ENCODE measurements at regions not wholly inside any gene's neighbourhood (a gene's known extent, or its start where the extent isn't known, plus 50 kb on each side); places are given as distances from the start of the nearest gene placed in this dataset.

GRCh38 chr6:3986241-3986640, 92.7 kb downstream of the FAM217A start:
- intact Hi-C loops (cut with DNase I), result loop anchor here (10.0 kb wide), 2 partner anchors 51 to 241 kb away; no protein-coding TSS in a partner anchor

GRCh38 chr6:3987053-3987452, 91.9 kb downstream of the FAM217A start:
- WGBS, 2 donors, result 18 to 19% methylated on average over 3 of the region's 3 CpGs
- Histone ChIP-seq H3K4me3 (replicated peaks in 1 of 3) (no peak overlapping the region), H3K27me3 (no peaks in the 10 kb centered on the region), H3K9me3 (no peaks in the 10 kb centered on the region), H3K36me3 (no peaks in the 10 kb centered on the region), H3K4me1 (peaks cover 15 to 27% of the 10 kb centered on the region in 2 donors), H3K27ac (no peak overlapping the region)
- DNase-seq, result peak; percentile 32 to 43
- TF ChIP-seq CTCF (IDR thresholded peaks at IDR 0.05) (no peak), POLR2A (IDR thresholded peaks at IDR 0.05) (no peak)
- intact Hi-C loops (cut with DNase I), result loop anchor here (10.0 kb wide), 2 partner anchors 52 to 242 kb away; no protein-coding TSS in a partner anchor

More at GRCh38 chr6:3986241-3986640, 92.7 kb downstream of the FAM217A start:
- no peak for DNase-seq
- H3K36me3 ChIP-seq, result no peaks in the 10 kb centered on the region
- H3K9me3 ChIP-seq, result no peaks in the 10 kb centered on the region
- no peak overlapping the region for H3K27ac ChIP-seq
- peaks cover 10 to 22% of the 10 kb centered on the region in 2 donors for H3K4me1 ChIP-seq
- WGBS, 2 donors, result 97 to 98% methylated on average over 3 of the region's 3 CpGs
- no peaks in the 10 kb centered on the region for H3K27me3 ChIP-seq
- no peak overlapping the region for H3K4me3 ChIP-seq (replicated peaks in 1 of 3)
- TF ChIP-seq CTCF (IDR thresholded peaks at IDR 0.05), result no peak
- TF ChIP-seq POLR2A (IDR thresholded peaks at IDR 0.05), result no peak

- no peaks in the 10 kb centered on the region for H3K27me3 ChIP-seq
- no peak overlapping the region for H3K4me3 ChIP-seq (replicated peaks in 1 of 3)
- no peak overlapping the region for H3K27ac ChIP-seq
- DNase-seq, result no peak
- H3K4me1 ChIP-seq, result peaks cover 15 to 27% of the 10 kb centered on the region in 2 donors
- no peaks in the 10 kb centered on the region for H3K36me3 ChIP-seq
- intact Hi-C loops (cut with DNase I), result loop anchor here (10.0 kb wide), 2 partner anchors 53 to 243 kb away; no protein-coding TSS in a partner anchor
- TF ChIP-seq POLR2A (IDR thresholded peaks at IDR 0.05), result no peak
- no peak for TF ChIP-seq CTCF (IDR thresholded peaks at IDR 0.05)
- WGBS, 2 donors, result 87 to 93% methylated on average over 2 of the region's 2 CpGs
- H3K9me3 ChIP-seq, result no peaks in the 10 kb centered on the region
Observed at GRCh38 chr6:3987576-3987975, 91.4 kb downstream of the FAM217A start.

GRCh38 chr6:3990692-3991491, 88.0 kb downstream of the FAM217A start:
- intact Hi-C loops (cut with DNase I), result loop anchor here (10.0 kb wide), 1 partner anchor 716 kb away; no protein-coding TSS in a partner anchor
- 6 to 7% methylated on average over 20 to 21 of the region's 21 CpGs for WGBS, 2 donors
- no peaks in the 10 kb centered on the region for H3K9me3 ChIP-seq
- H3K36me3 ChIP-seq, result no peaks in the 10 kb centered on the region
- peak overlapping the region in 2 of 3 donors; percentile 31 to 34 for H3K4me3 ChIP-seq (replicated peaks in 1 of 3)
- no peaks in the 10 kb centered on the region for H3K27me3 ChIP-seq
- peaks cover 15 to 33% of the 10 kb centered on the region in 2 donors for H3K4me1 ChIP-seq
- TF ChIP-seq CTCF (IDR thresholded peaks at IDR 0.05) (peak; percentile 58 to 95 (median 90)), POLR2A (IDR thresholded peaks at IDR 0.05) (peak in 1 of 2 donors; percentile 47)
- peak; percentile 92 to 93 for DNase-seq
- peak overlapping the region; percentile 84 to 91 (median 90) for H3K27ac ChIP-seq

- TF ChIP-seq CTCF (IDR thresholded peaks at IDR 0.05) (no peak), POLR2A (IDR thresholded peaks at IDR 0.05) (no peak)
- intact Hi-C loops (cut with DNase I), result loop anchor here (10.0 kb wide), 1 partner anchor 717 kb away; no protein-coding TSS in a partner anchor
Observed at GRCh38 chr6:3991941-3992340, 87.0 kb downstream of the FAM217A start.

More at GRCh38 chr6:3991941-3992340, 87.0 kb downstream of the FAM217A start:
- 87 to 90% methylated on average over 4 of the region's 4 CpGs for WGBS, 2 donors
- H3K4me1 ChIP-seq, result peaks cover 15 to 28% of the 10 kb centered on the region in 2 donors
- H3K4me3 ChIP-seq (replicated peaks in 1 of 3), result no peak overlapping the region
- H3K27ac ChIP-seq, result peak overlapping the region; percentile 84 to 91 (median 90)
- H3K9me3 ChIP-seq, result no peaks in the 10 kb centered on the region
- H3K27me3 ChIP-seq, result no peaks in the 10 kb centered on the region
- no peaks in the 10 kb centered on the region for H3K36me3 ChIP-seq
- no peak for DNase-seq
